H1 (cell line): ENCODE measurements at regions not wholly inside any gene's neighbourhood (a gene's known extent, or its start where the extent isn't known, plus 50 kb on each side); places are given as distances from the start of the nearest gene placed in this dataset.

ENCODE experiments used
- CTCF ChIA-PET: fragments of 300-600 bp; sonication (Branson Sonifier 250); formaldehyde crosslinking; loops from one replicate; lab custom pipeline; 2021; ENCODE audit not compliant: partially characterized antibody; lab: Charles Lee
- POLR2A ChIA-PET: fragments of 300-600 bp; sonication (Branson Sonifier 250); formaldehyde crosslinking; loops from one replicate; lab custom pipeline; 2021; ENCODE audit warnings: inconsistent platforms; ENCODE audit not compliant: partially characterized antibody; lab: Charles Lee
- DNase-seq, 2 experiments: peaks; one replicate each; pipeline versions ENCODE4 v3.0.0 to v3.0.0-alpha.2; 2010 to 2022; ENCODE audit warnings: low spot score in 2 of 2, low read depth in 1 of 2, mixed read lengths in 1 of 2
- FAIRE-seq: peaks from 2 replicates; lab custom pipeline; 2011; peaks lifted over from hg19 to GRCh38; lab: Jason Lieb, UNC
- H2AFZ ChIP-seq: 2 replicates; pipeline ENCODE4 v1.8.1; 2012; ENCODE audit warnings: low read length, inconsistent platforms
- H2AK5ac ChIP-seq: 2 replicates; pipeline ENCODE4 v1.6.1; 2013; ENCODE audit warnings: low read depth, low read length
- H2BK120ac ChIP-seq: replicated peaks from 2 replicates; pipeline ENCODE3; 2013; ENCODE audit warnings: low read depth, low read length, inconsistent platforms
- H2BK12ac ChIP-seq: 2 replicates; pipeline ENCODE4 v1.6.1; 2013; ENCODE audit warnings: low read depth, low read length
- H2BK15ac ChIP-seq: 2 replicates; pipeline ENCODE4 v1.6.1; 2013; ENCODE audit warnings: low read length
- H2BK20ac ChIP-seq: 2 replicates; pipeline ENCODE4 v1.6.1; 2013; ENCODE audit warnings: low read length
- H2BK5ac ChIP-seq: 2 replicates; pipeline ENCODE4 v1.6.1; 2013; ENCODE audit warnings: low read depth, low read length
- H3K14ac ChIP-seq: 2 replicates; pipeline ENCODE4 v1.6.1; 2013; ENCODE audit warnings: inconsistent platforms; ENCODE audit not compliant: insufficient read length
- H3K18ac ChIP-seq: 2 replicates; pipeline ENCODE4 v1.6.1; 2013; ENCODE audit warnings: low read length; ENCODE audit errors: extremely low read depth
- H3K23ac ChIP-seq: 2 replicates; pipeline ENCODE4 v1.6.1; 2013; ENCODE audit warnings: inconsistent platforms; ENCODE audit not compliant: insufficient read length
- H3K23me2 ChIP-seq: 2 replicates; pipeline ENCODE4 v1.6.1; 2013; ENCODE audit warnings: low read depth, low read length
- H3K27ac ChIP-seq: 2 replicates; pipeline ENCODE4 v1.6.1; 2011; ENCODE audit warnings: low read depth, low read length, inconsistent platforms
- H3K27me3 ChIP-seq, 4 experiments: replicated peaks in 1 of 4; 1 replicate in 1 of 4; 2 replicates in 3 of 4; pipeline versions ENCODE4 v1.6.1 to v1.8.1; 2011 to 2013; ENCODE audit warnings: low read length in 3 of 4, mild to moderate bottlenecking in 3 of 4, inconsistent platforms in 2 of 4, mixed read lengths in 2 of 4, moderate library complexity in 1 of 4; ENCODE audit not compliant: control insufficient read depth in 3 of 4, insufficient read depth in 3 of 4; ENCODE audit errors: extremely low read depth in 1 of 4
- H3K36me3 ChIP-seq, 4 experiments: 2 replicates each; pipeline versions ENCODE4 v1.6.1 to v1.8.1; 2011 to 2013; ENCODE audit warnings: mild to moderate bottlenecking in 4 of 4, low read length in 3 of 4, moderate library complexity in 2 of 4, control low read depth in 1 of 4, inconsistent platforms in 1 of 4; ENCODE audit not compliant: insufficient read depth in 4 of 4, control insufficient read depth in 2 of 4
- H3K4ac ChIP-seq: replicated peaks from 2 replicates; pipeline ENCODE3; 2013; ENCODE audit warnings: low read length, low read depth, mixed read lengths, inconsistent platforms; ENCODE audit not compliant: insufficient read length
- H3K4me1 ChIP-seq, 4 experiments: replicated peaks in 1 of 4; 1 replicate in 1 of 4; 2 replicates in 3 of 4; pipeline versions ENCODE4 v1.6.1 to v1.8.1; 2011 to 2013; ENCODE audit warnings: low read length in 3 of 4, inconsistent platforms in 2 of 4, mixed read lengths in 1 of 4; ENCODE audit not compliant: insufficient read depth in 4 of 4, control insufficient read depth in 3 of 4
- H3K4me2 ChIP-seq, 2 experiments: 2 replicates each; pipeline versions ENCODE4 v1.6.1 to v1.8.1; 2011 to 2013; ENCODE audit warnings: low read depth in 2 of 2, low read length in 2 of 2, control low read depth in 1 of 2, inconsistent platforms in 1 of 2, mild to moderate bottlenecking in 1 of 2; ENCODE audit not compliant: insufficient read depth in 1 of 2
- H3K4me3 ChIP-seq, 4 experiments: fragments of 200-600, 300-600 bp in 1 of 4; sonication (generic), shearing (Covaris generic), sonication (Bioruptor Twin) in 1 of 4; 2 replicates each; pipeline versions ENCODE4 v1.5.1 to v1.8.1; 2011 to 2016; ENCODE audit warnings: low read length in 4 of 4, low read depth in 3 of 4, control low read depth in 2 of 4, inconsistent platforms in 2 of 4, mild to moderate bottlenecking in 2 of 4, mixed read lengths in 1 of 4, moderate library complexity in 1 of 4; ENCODE audit not compliant: insufficient read depth in 2 of 4; ENCODE audit errors: extremely low read depth in 1 of 4
- H3K56ac ChIP-seq: replicated peaks from 2 replicates; pipeline ENCODE3; 2013; ENCODE audit warnings: low read depth, mild to moderate bottlenecking, mixed read lengths, low read length, inconsistent platforms; ENCODE audit not compliant: insufficient read length
- H3K79me1 ChIP-seq: 2 replicates; pipeline ENCODE4 v1.6.1; 2013; ENCODE audit warnings: low read depth, low read length, control low read depth
- H3K79me2 ChIP-seq, 2 experiments: 2 replicates each; pipeline versions ENCODE4 v1.6.1 to v1.8.1; 2012 to 2013; ENCODE audit warnings: low read length in 2 of 2, mild to moderate bottlenecking in 2 of 2, inconsistent platforms in 1 of 2; ENCODE audit not compliant: insufficient read depth in 2 of 2, control insufficient read depth in 1 of 2
- H3K9ac ChIP-seq, 4 experiments: replicated peaks in 1 of 4; 1 replicate in 1 of 4; 2 replicates in 3 of 4; pipeline versions ENCODE4 v1.6.1 to v1.8.1; 2011 to 2013; ENCODE audit warnings: low read depth in 3 of 4, low read length in 3 of 4, control low read depth in 2 of 4, mild to moderate bottlenecking in 2 of 4, moderate library complexity in 2 of 4, inconsistent platforms in 1 of 4; ENCODE audit errors: extremely low read depth in 1 of 4
- H3K9me3 ChIP-seq, 2 experiments: 2 replicates each; pipeline versions ENCODE4 v1.6.1 to v1.8.1; 2012 to 2013; ENCODE audit warnings: mild to moderate bottlenecking in 2 of 2, moderate library complexity in 2 of 2, control low read depth in 1 of 2, inconsistent platforms in 1 of 2, low read depth in 1 of 2, low read length in 1 of 2, mixed read lengths in 1 of 2; ENCODE audit not compliant: insufficient read depth in 2 of 2
- H4K20me1 ChIP-seq, 2 experiments: replicated peaks in 1 of 2; 2 replicates each; pipeline versions ENCODE3 to v1.8.1; 2011 to 2013; ENCODE audit warnings: inconsistent platforms in 2 of 2, low read length in 2 of 2, mild to moderate bottlenecking in 1 of 2; ENCODE audit not compliant: insufficient read depth in 2 of 2, control insufficient read depth in 1 of 2
- H4K5ac ChIP-seq: 2 replicates; pipeline ENCODE4 v1.6.1; 2013; ENCODE audit warnings: low read length, low read depth, mixed read lengths, inconsistent platforms; ENCODE audit not compliant: insufficient read length
- H4K8ac ChIP-seq: 2 replicates; pipeline ENCODE4 v1.8.0; 2013; ENCODE audit warnings: mild to moderate bottlenecking, moderate library complexity, low read length, inconsistent platforms; ENCODE audit not compliant: insufficient read depth; ENCODE audit errors: extremely low read depth
- H4K91ac ChIP-seq: replicated peaks from 2 replicates; pipeline ENCODE3; 2013; ENCODE audit warnings: low read length, mixed read lengths, inconsistent platforms; ENCODE audit not compliant: insufficient read length
- RAD21 ChIP-seq, 2 experiments: IDR thresholded peaks in 1 of 2; conservative IDR thresholded peaks in 1 of 2; 2 replicates each; pipeline ENCODE4 v1.6.1; 2011; ENCODE audit warnings: low read depth in 2 of 2, low read length in 2 of 2, improper control_type of control experiment in 1 of 2, inconsistent platforms in 1 of 2, mild to moderate bottlenecking in 1 of 2, moderate library complexity in 1 of 2
- SRF ChIP-seq: IDR thresholded peaks from 2 replicates; pipeline ENCODE4 v1.6.1; 2011; ENCODE audit warnings: mild to moderate bottlenecking, low read depth, low read length, moderate library complexity
- WGBS, 2 experiments: shearing (Covaris generic) in 1 of 2; methylation state at CpG; one replicate each; pipeline versions ENCODE4 v1.1.6 to v1.1.7; 2013 to 2015; ENCODE audit warnings: low lambda C conversion rate in 2 of 2, mixed read lengths in 2 of 2, inconsistent platforms in 1 of 2, low coverage in 1 of 2, missing lambda C conversion rate in 1 of 2; ENCODE audit not compliant: insufficient replicate concordance in 2 of 2, insufficient coverage in 1 of 2, insufficient read length in 1 of 2; ENCODE audit errors: extremely low coverage in 1 of 2, missing lambda C conversion rate in 1 of 2; 5-methylcytosine and 5-hydroxymethylcytosine counted together
- TF ChIP-seq, protein P1 (sequence below), 3 experiments: IDR thresholded peaks; 1 replicate in 2 of 3; 2 replicates in 1 of 3; pipeline versions ENCODE4 v1.5.1 to v1.6.1; 2011; ENCODE audit warnings: low read length in 3 of 3, mild to moderate bottlenecking in 3 of 3, inconsistent platforms in 2 of 3, low read depth in 1 of 3, moderate library complexity in 1 of 3; ENCODE audit not compliant: insufficient read depth in 1 of 3; ENCODE audit errors: control extremely low read depth in 1 of 3

DNA sequence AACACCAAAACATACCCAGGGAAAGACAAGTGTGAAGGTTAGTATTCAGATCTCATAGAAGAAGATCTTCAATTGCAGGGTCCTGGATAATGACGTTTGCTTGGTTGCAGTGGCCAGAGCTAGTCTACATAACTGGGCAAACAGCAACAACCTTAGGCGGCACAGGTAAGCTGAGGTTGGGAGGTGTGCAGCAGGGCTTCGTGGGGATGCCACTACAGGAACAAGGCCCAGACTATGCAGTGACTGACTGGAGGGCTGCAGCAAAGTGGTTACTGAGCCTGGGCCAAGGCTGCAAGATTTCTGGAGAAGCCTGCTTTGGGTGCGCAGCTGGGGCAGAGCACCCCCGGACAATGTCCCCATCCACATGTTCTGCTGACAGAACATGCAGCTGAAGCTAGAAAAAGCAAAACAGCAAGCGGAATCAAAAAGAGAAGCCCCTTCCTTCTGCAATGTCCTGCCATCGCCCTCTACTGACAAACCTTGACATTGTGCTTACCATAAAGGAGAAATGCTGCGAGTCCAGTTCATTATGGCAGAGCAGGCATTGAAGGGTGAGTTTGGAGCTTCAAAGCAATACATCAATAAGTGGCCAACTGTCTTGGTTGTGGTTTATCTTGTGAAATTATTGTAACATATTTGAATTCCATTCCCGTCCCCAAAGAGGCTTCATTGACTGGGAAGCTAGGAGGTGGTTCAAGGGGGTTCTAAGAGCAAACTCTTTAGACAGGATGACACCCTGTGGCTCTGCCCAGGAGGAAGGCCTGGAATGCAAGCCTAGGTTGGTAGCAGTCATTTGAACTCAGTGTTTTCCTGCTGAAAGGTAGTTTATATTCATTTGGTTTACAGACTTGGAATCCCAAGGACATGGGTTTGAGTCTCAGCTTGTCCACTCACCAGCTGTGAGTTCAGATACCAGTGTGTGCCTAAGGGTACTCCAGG is 217.0 kb downstream of the PDCD6IP start:
- Histone ChIP-seq H4K8ac (no peak overlapping the region), H3K14ac (no peak overlapping the region), H4K20me1 (no peaks in the 10 kb centered on the region), H3K4me1 (no peaks in the 10 kb centered on the region; a peak in 2 of 7 replicates), H3K79me1 (no peaks in the 10 kb centered on the region), H3K18ac (no peak overlapping the region), H3K27ac (no peak overlapping the region), H2BK120ac (no peak overlapping the region), H3K23ac (no peak overlapping the region), H2BK5ac (no peak overlapping the region; the same call in 1 of the 2 replicates), H3K4me2 (no peak overlapping the region), H4K91ac (peak overlapping the region; percentile 29), H3K79me2 (no peaks in the 10 kb centered on the region), H2BK20ac (no peak overlapping the region), H3K36me3 (no peaks in the 10 kb centered on the region; a peak in 1 of 8 replicates), H3K4ac (no peak overlapping the region), H3K27me3 (peaks cover 0 to 1% (median 0%) of the 10 kb centered on the region in 4 experiments; a peak in 1 of 7 replicates), H3K23me2 (no peaks in the 10 kb centered on the region), H3K9ac (no peak overlapping the region), H2AK5ac (no peak overlapping the region), H3K4me3 (no peak overlapping the region), H4K5ac (no peak overlapping the region), H2BK15ac (no peak overlapping the region)
- DNase-seq, result peak in 1 of 2 experiments; percentile 58
- POLR2A ChIA-PET, result no interaction called here
- CTCF ChIA-PET, result interaction anchor here (0.6 to 7.2 kb wide), 49 partner anchors 9 to 1402 kb away, joined by 3 to 86 read pairs (median 5); no protein-coding TSS in a partner anchor
- WGBS, 2 experiments, result 70% methylated on average over 9 of the region's 9 CpGs; no CpG with 5 or more reads in 1 of the 2 experiments
- TF ChIP-seq, protein P1, sequence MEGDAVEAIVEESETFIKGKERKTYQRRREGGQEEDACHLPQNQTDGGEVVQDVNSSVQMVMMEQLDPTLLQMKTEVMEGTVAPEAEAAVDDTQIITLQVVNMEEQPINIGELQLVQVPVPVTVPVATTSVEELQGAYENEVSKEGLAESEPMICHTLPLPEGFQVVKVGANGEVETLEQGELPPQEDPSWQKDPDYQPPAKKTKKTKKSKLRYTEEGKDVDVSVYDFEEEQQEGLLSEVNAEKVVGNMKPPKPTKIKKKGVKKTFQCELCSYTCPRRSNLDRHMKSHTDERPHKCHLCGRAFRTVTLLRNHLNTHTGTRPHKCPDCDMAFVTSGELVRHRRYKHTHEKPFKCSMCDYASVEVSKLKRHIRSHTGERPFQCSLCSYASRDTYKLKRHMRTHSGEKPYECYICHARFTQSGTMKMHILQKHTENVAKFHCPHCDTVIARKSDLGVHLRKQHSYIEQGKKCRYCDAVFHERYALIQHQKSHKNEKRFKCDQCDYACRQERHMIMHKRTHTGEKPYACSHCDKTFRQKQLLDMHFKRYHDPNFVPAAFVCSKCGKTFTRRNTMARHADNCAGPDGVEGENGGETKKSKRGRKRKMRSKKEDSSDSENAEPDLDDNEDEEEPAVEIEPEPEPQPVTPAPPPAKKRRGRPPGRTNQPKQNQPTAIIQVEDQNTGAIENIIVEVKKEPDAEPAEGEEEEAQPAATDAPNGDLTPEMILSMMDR (IDR thresholded peaks at IDR 0.05; ENCODE audit: control extremely low read depth in 1 of 3, insufficient read depth in 1 of 3, low read depth in 1 of 3, low read length in 3 of 3), result peak; percentile 10 to 83 (median 72)
- TF ChIP-seq RAD21 (IDR thresholded peaks at IDR 0.05 in 1 of 2, conservative IDR thresholded peaks at IDR 0.05 in 1 of 2; ENCODE audit: low read depth in 2 of 2, low read length in 2 of 2) (peak; percentile 81 to 85), SRF (no peak)
- TF ChIP-seq, all 59 proteins: peak for 2
- no peak overlapping the region for H3K56ac ChIP-seq
- H2AFZ ChIP-seq, result peak overlapping the region; percentile 35; the same call in 1 of the 2 replicates
- H2BK12ac ChIP-seq, result no peak overlapping the region
- FAIRE-seq, result peak; percentile 81
- H3K9me3 ChIP-seq, result no peaks in the 10 kb centered on the region
